Smooth muscle cell (in vitro differentiated cells): ENCODE measurements at regions not wholly inside any gene's neighbourhood (a gene's known extent, or its start where the extent isn't known, plus 50 kb on each side); places are given as distances from the start of the nearest gene placed in this dataset.
A peak's percentile ranks its signal among the peaks of the same experiment; 100 is the strongest.

Experiments
- DNase-seq: peaks from one replicate; lab custom pipeline; 2025; ENCODE audit not compliant: unreplicated experiment; lab: John Stamatoyannopoulos, UW
- H2AFZ ChIP-seq: fragments of 200-600 bp; sonication (generic); 2 replicates; pipeline ENCODE4 v1.6.0; 2016; ENCODE audit warnings: antibody characterized with exemption, low read depth, mild to moderate bottlenecking
- H3F3A ChIP-seq: fragments of 200-600 bp; sonication (generic); 2 replicates; pipeline ENCODE4 v1.6.0; 2017; ENCODE audit warnings: antibody characterized with exemption, low read depth
- H3K27ac ChIP-seq: fragments of 200-600 bp; sonication (generic); 2 replicates; pipeline ENCODE4 v1.5.1; 2016; ENCODE audit warnings: low read depth, mild to moderate bottlenecking
- H3K27me3 ChIP-seq: fragments of 200-600 bp; sonication (generic); 2 replicates; pipeline ENCODE4 v1.6.1; 2016; ENCODE audit warnings: low read depth, mild to moderate bottlenecking
- H3K36me3 ChIP-seq: fragments of 200-600 bp; sonication (generic); 2 replicates; pipeline ENCODE4 v1.5.1; 2016; ENCODE audit warnings: low read depth
- H3K4me1 ChIP-seq: fragments of 200-600 bp; sonication (generic); 2 replicates; pipeline ENCODE4 v1.5.1; 2016; ENCODE audit warnings: low read depth
- H3K4me2 ChIP-seq: fragments of 200-600 bp; sonication (generic); 2 replicates; pipeline ENCODE4 v1.6.0; 2016; ENCODE audit warnings: mild to moderate bottlenecking
- H3K4me3 ChIP-seq: fragments of 200-600 bp; sonication (generic); 2 replicates; pipeline ENCODE4 v1.5.1; 2016; ENCODE audit warnings: mild to moderate bottlenecking
- H3K79me2 ChIP-seq: fragments of 200-600 bp; sonication (generic); 2 replicates; pipeline ENCODE4 v1.6.0; 2016; ENCODE audit warnings: low read depth, mild to moderate bottlenecking
- H3K9ac ChIP-seq: fragments of 200-600 bp; sonication (generic); 2 replicates; pipeline ENCODE4 v1.6.0; 2016; ENCODE audit warnings: low read depth
- H3K9me3 ChIP-seq: fragments of 200-600 bp; sonication (generic); replicated peaks from 2 replicates; pipeline ENCODE4 v1.5.1; 2016; ENCODE audit warnings: low read depth
- H4K20me1 ChIP-seq: fragments of 200-600 bp; sonication (generic); 2 replicates; pipeline ENCODE4 v1.6.0; 2016; ENCODE audit warnings: low read depth
- WGBS: methylation state at CpG from one replicate; pipeline ENCODE4 v1.1.7; 2016; ENCODE audit warnings: low lambda C conversion rate; 5-methylcytosine and 5-hydroxymethylcytosine counted together
- TF ChIP-seq, protein P1 (sequence below): fragments of 200-600 bp; sonication (generic); IDR thresholded peaks from 2 replicates; pipeline ENCODE4 v1.5.1; 2017; ENCODE audit warnings: borderline replicate concordance, mild to moderate bottlenecking, antibody characterized with exemption; ENCODE audit not compliant: insufficient read depth, poor library complexity, severe bottlenecking

DNA sequence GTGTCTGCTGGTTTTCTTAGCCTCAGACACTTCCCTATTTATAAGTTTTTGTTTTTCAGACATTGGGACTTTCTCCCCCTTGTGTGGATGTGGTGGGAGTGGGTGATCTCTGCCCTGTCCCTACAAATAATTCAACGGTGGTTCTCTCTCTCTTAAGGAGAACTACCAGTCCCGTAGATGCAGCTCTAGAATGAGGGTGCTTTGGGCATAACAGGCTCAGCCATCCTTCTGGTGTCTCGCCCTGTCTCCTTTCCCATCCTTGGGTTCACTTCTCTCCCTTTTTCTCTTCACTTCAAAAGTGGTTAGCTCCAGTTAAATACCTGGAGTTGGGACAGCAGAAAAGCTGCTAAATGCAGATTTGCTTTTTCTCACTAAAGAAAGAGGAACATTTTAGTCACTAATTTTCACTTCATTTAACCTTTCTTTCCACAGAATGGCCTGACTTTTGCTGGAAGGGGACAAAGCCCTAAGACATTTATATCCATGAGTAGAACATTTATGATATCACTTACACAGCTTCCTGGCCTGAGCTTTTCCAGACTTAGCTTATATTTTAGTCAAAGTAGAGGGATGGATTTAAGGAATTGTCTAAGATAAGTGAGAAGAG lies 121.2 kb upstream of the CXCR4 start:
- TF ChIP-seq, protein P1, sequence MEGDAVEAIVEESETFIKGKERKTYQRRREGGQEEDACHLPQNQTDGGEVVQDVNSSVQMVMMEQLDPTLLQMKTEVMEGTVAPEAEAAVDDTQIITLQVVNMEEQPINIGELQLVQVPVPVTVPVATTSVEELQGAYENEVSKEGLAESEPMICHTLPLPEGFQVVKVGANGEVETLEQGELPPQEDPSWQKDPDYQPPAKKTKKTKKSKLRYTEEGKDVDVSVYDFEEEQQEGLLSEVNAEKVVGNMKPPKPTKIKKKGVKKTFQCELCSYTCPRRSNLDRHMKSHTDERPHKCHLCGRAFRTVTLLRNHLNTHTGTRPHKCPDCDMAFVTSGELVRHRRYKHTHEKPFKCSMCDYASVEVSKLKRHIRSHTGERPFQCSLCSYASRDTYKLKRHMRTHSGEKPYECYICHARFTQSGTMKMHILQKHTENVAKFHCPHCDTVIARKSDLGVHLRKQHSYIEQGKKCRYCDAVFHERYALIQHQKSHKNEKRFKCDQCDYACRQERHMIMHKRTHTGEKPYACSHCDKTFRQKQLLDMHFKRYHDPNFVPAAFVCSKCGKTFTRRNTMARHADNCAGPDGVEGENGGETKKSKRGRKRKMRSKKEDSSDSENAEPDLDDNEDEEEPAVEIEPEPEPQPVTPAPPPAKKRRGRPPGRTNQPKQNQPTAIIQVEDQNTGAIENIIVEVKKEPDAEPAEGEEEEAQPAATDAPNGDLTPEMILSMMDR, result no peak
- peak overlapping the region; percentile 26 for H2AFZ ChIP-seq
- peaks cover 8% of the 10 kb centered on the region for H3F3A ChIP-seq
- H4K20me1 ChIP-seq, result no peaks in the 10 kb centered on the region
- no peaks in the 10 kb centered on the region for H3K27me3 ChIP-seq
- H3K4me2 ChIP-seq, result peak overlapping the region; percentile 60
- no peaks in the 10 kb centered on the region for H3K79me2 ChIP-seq
- no peak overlapping the region for H3K9ac ChIP-seq
- H3K9me3 ChIP-seq, result no peaks in the 10 kb centered on the region
- 93% methylated on average over 3 of the region's 3 CpGs for WGBS
- peak overlapping the region; percentile 56 for H3K27ac ChIP-seq
- no peak overlapping the region for H3K4me3 ChIP-seq
- no peak for DNase-seq
- H3K4me1 ChIP-seq, result no peaks in the 10 kb centered on the region
- no peaks in the 10 kb centered on the region for H3K36me3 ChIP-seq

DNA sequence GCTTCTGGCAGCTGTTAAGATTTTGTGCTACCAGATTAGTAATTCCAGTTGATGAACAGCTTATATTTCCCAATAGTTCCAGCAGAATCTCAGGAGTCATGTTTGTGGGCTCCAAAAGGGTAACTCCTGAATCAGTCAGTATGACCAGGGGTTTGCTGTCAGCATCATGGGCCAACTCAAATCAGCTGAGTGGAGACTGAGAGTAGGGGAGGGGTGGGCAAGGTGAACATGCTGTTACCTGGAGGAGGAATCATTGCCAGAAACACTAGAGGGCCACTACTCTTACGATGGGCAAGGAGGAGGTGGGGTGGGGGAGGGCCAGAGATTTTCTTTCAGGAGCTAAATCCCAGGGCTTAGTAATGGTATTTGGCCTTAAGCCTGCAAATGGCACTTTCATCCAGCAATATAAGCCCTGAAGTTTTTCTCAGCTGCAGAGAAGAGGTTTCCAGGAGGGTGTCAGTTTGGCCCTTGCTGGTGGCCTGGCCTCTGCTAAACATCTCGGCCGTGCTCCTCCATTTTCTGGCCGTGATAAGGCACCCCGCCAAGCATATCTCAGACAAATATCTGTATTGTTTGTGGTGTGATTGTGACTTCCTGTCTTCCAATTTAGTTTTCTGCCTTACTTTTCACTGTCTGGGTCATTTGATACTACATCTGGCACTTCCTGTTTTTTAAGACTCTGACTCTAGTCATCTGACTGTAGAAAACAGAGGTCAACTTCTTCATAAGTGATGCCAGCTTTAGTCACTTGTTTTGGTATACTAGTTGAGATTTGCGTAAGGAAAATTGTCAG lies 120.5 kb upstream of the CXCR4 start:
- 10% methylated on average over 6 of the region's 6 CpGs for WGBS
- no peak for DNase-seq
- Histone ChIP-seq H4K20me1 (no peaks in the 10 kb centered on the region), H3K4me2 (peak overlapping the region; percentile 60), H3F3A (peaks cover 8% of the 10 kb centered on the region), H3K27ac (peak overlapping the region; percentile 56), H3K4me3 (no peak overlapping the region), H3K9ac (no peak overlapping the region), H3K4me1 (peaks cover under 1% of the 10 kb centered on the region), H3K9me3 (no peaks in the 10 kb centered on the region), H2AFZ (peak overlapping the region; percentile 26), H3K27me3 (no peaks in the 10 kb centered on the region), H3K36me3 (no peaks in the 10 kb centered on the region), H3K79me2 (no peaks in the 10 kb centered on the region)
- TF ChIP-seq, protein P1, result no peak

- Histone ChIP-seq H3K4me2 (no peak overlapping the region), H2AFZ (no peak overlapping the region), H3K27ac (no peak overlapping the region), H3F3A (peaks cover 8% of the 10 kb centered on the region), H3K9me3 (no peaks in the 10 kb centered on the region), H3K79me2 (no peaks in the 10 kb centered on the region), H3K9ac (no peak overlapping the region), H3K4me3 (no peak overlapping the region), H3K36me3 (no peaks in the 10 kb centered on the region), H3K4me1 (peaks cover 21% of the 10 kb centered on the region), H4K20me1 (no peaks in the 10 kb centered on the region), H3K27me3 (no peaks in the 10 kb centered on the region)
- 59% methylated on average over 4 of the region's 4 CpGs for WGBS
- TF ChIP-seq, protein P1, result no peak
- no peak for DNase-seq
Observed at GRCh38 chr2:136236019-136236418, 118.1 kb upstream of the CXCR4 start.
